A673 (cell line): ENCODE measurements at regions not wholly inside any gene's neighbourhood (a gene's known extent, or its start where the extent isn't known, plus 50 kb on each side); places are given as distances from the start of the nearest gene placed in this dataset.

Experiments
- BruUV-seq: library from RNA; stranded (reverse); fragments of 400-500 nt; replicated peaks from 2 replicates; lab custom pipeline; 2021; lab: Mats Ljungman, UMichigan
- CTCF ChIA-PET: fragments of 300-600 bp; sonication (Branson Sonifier 250); formaldehyde crosslinking; loops from one replicate; lab custom pipeline; 2022; ENCODE audit warnings: antibody characterized with exemption; lab: Charles Lee
- POLR2A ChIA-PET: fragments of 300-600 bp; sonication (Branson Sonifier 250); formaldehyde crosslinking; loops from one replicate; lab custom pipeline; 2022; ENCODE audit warnings: antibody characterized with exemption; ENCODE audit not compliant: low non-redundant PET; lab: Charles Lee
- DNase-seq: peaks from one replicate; pipeline ENCODE4 v3.0.0-alpha.2; 2015; ENCODE audit warnings: low spot score
- H3K27ac ChIP-seq: fragments of 200-600 bp; sonication (generic); 2 replicates; pipeline ENCODE4 v1.5.1; 2016; ENCODE audit warnings: mixed run types, low read depth, mild to moderate bottlenecking, mixed read lengths, antibody characterized with exemption, low read length; ENCODE audit not compliant: poor library complexity, severe bottlenecking
- H3K27me3 ChIP-seq: fragments of 200-600 bp; sonication (generic); replicated peaks from 2 replicates; pipeline ENCODE4 v1.6.1; 2017; ENCODE audit warnings: mixed run types, low read depth, mild to moderate bottlenecking, mixed read lengths, antibody characterized with exemption, low read length; ENCODE audit not compliant: insufficient read depth, poor library complexity
- H3K36me3 ChIP-seq: fragments of 200-600 bp; sonication (generic); 2 replicates; pipeline ENCODE4 v1.6.1; 2016; ENCODE audit warnings: mixed run types, mild to moderate bottlenecking, mixed read lengths, antibody characterized with exemption, low read length; ENCODE audit not compliant: insufficient read depth, poor library complexity, severe bottlenecking
- H3K4me1 ChIP-seq: fragments of 200-600 bp; sonication (generic); 2 replicates; pipeline ENCODE4 v1.6.1; 2017; ENCODE audit warnings: mixed run types, mild to moderate bottlenecking, mixed read lengths, antibody characterized with exemption, low read length; ENCODE audit not compliant: insufficient read depth, poor library complexity, severe bottlenecking
- H3K4me3 ChIP-seq: fragments of 200-600 bp; sonication (generic); 2 replicates; pipeline ENCODE4 v1.5.1; 2016; ENCODE audit warnings: low read depth, mixed run types, mild to moderate bottlenecking, mixed read lengths, low read length; ENCODE audit not compliant: poor library complexity, severe bottlenecking
- H3K9me3 ChIP-seq: fragments of 200-600 bp; sonication (generic); 2 replicates; pipeline ENCODE4 v1.6.1; 2016; ENCODE audit warnings: mixed run types, low read depth, mild to moderate bottlenecking, mixed read lengths, antibody characterized with exemption, low read length; ENCODE audit not compliant: poor library complexity, severe bottlenecking
- CTCF ChIP-seq: fragments of 300-800, 200-600 bp; sonication (generic); conservative IDR thresholded peaks from 2 replicates; pipeline ENCODE4 v1.5.1; 2017; ENCODE audit warnings: low read depth, mild to moderate bottlenecking, antibody characterized with exemption, low read length, moderate library complexity, mixed read lengths
- EZH2 ChIP-seq: fragments of 200-600 bp; sonication (generic); IDR thresholded peaks from 2 replicates; pipeline ENCODE4 v1.6.1; 2017; ENCODE audit warnings: borderline replicate concordance, low read depth, mild to moderate bottlenecking, mixed read lengths, antibody characterized with exemption, low read length; ENCODE audit not compliant: poor library complexity, severe bottlenecking
- intact Hi-C: fragments of 100-400 bp; cut with micrococcal nuclease; formaldehyde crosslinking; loops from one replicate; pipeline ENCODE4 v1.10.0; 2022; ENCODE audit not compliant: unreplicated experiment

GRCh38 chr3:157611536-157612076 lies 108.4 kb upstream of the VEPH1 start:
- intact Hi-C loops, result no loop called here
- Histone ChIP-seq H3K4me1 (no peaks in the 10 kb centered on the region), H3K4me3 (no peak overlapping the region), H3K9me3 (no peaks in the 10 kb centered on the region), H3K36me3 (no peaks in the 10 kb centered on the region), H3K27ac (no peak overlapping the region), H3K27me3 (no peaks in the 10 kb centered on the region)
- ChIA-PET CTCF (no interaction called here), POLR2A (no interaction called here)
- TF ChIP-seq EZH2, result no peak
- no peak for TF ChIP-seq CTCF
- DNase-seq, result no peak
- BruUV-seq, result no TSS peak

GRCh38 chr3:157610876-157611535 lies 107.8 kb upstream of the VEPH1 start:
- no peak overlapping the region for H3K27ac ChIP-seq
- intact Hi-C loops, result no loop called here
- no TSS peak for BruUV-seq
- POLR2A ChIA-PET, result no interaction called here
- no peaks in the 10 kb centered on the region for H3K27me3 ChIP-seq
- CTCF ChIA-PET, result no interaction called here
- H3K4me1 ChIP-seq, result peaks cover 3% of the 10 kb centered on the region
- TF ChIP-seq CTCF (no peak), EZH2 (no peak)
- no peak overlapping the region for H3K4me3 ChIP-seq
- no peaks in the 10 kb centered on the region for H3K9me3 ChIP-seq
- DNase-seq, result no peak
- H3K36me3 ChIP-seq, result no peaks in the 10 kb centered on the region

- no peak for TF ChIP-seq EZH2
- no peak for TF ChIP-seq CTCF
- no peak overlapping the region for H3K4me3 ChIP-seq
- H3K36me3 ChIP-seq, result no peaks in the 10 kb centered on the region
- H3K4me1 ChIP-seq, result peaks cover 3% of the 10 kb centered on the region
- ChIA-PET POLR2A (no interaction called here), CTCF (no interaction called here)
- BruUV-seq, result no TSS peak
- no peak for DNase-seq
- no peaks in the 10 kb centered on the region for H3K27me3 ChIP-seq
- intact Hi-C loops, result loop anchor here (10.0 kb wide), 1 partner anchor 1187 kb away; no protein-coding TSS in a partner anchor
- H3K9me3 ChIP-seq, result no peaks in the 10 kb centered on the region
- no peak overlapping the region for H3K27ac ChIP-seq
These were observed 104.7 kb upstream of the VEPH1 start for GRCh38 chr3:157607826-157608405.
